ENCODE measurements at regions not wholly inside any gene's neighbourhood (a gene's known extent, or its start where the extent isn't known, plus 50 kb on each side); places are given as distances from the start of the nearest gene placed in this dataset.

- Histone ChIP-seq H3K4me3 (replicated peaks in 1 of 3; ENCODE audit: low read depth in 2 of 3, low read length in 3 of 3) (no peak overlapping the region), H4K20me1 (ENCODE audit: insufficient read depth, low read length) (no peaks in the 10 kb centered on the region), H3K4me2 (replicated peaks; ENCODE audit: extremely low read depth, low read length, poor library complexity, severe bottlenecking) (no peak overlapping the region), H3K36me3 (replicated peaks in 1 of 2; ENCODE audit: control insufficient read depth in 1 of 2, insufficient read depth in 2 of 2, low read length in 2 of 2) (no peaks in the 10 kb centered on the region), H3K27ac (ENCODE audit: low read depth in 1 of 2, low read length in 2 of 2) (no peak overlapping the region), H3K27me3 (ENCODE audit: control insufficient read depth in 2 of 2, insufficient read depth in 2 of 2, low read length in 2 of 2) (no peaks in the 10 kb centered on the region), H3K4me1 (ENCODE audit: control insufficient read depth in 1 of 2, insufficient read depth in 2 of 2, low read length in 2 of 2) (no peaks in the 10 kb centered on the region), H3K9me3 (replicated peaks in 1 of 2; ENCODE audit: control insufficient read depth in 1 of 2, insufficient read depth in 1 of 2, low read length in 2 of 2) (peaks cover 6 to 8% of the 10 kb centered on the region in 2 donors), H3K9ac (ENCODE audit: insufficient read depth, low read length, poor library complexity, severe bottlenecking) (no peak overlapping the region), H3K79me2 (ENCODE audit: insufficient read depth, low read length) (no peaks in the 10 kb centered on the region), H2AFZ (ENCODE audit: insufficient read depth, low read depth, low read length, poor library complexity, severe bottlenecking) (no peak overlapping the region)
- H3K9me3 Mint-ChIP-seq, result peaks cover 5 to 20% (median 9%) of the 10 kb centered on the region in 7 donors
- TF ChIP-seq CTCF (IDR thresholded peaks at IDR 0.05), result no peak
- intact Hi-C loops (cut with micrococcal nuclease), result no loop called here
- 83% methylated on average over 1 of the region's 4 CpGs for WGBS (ENCODE audit: insufficient coverage)
- no peaks in the 10 kb centered on the region for H3K4me1 Mint-ChIP-seq
- DNase-seq, result no peak
- H3K27me3 Mint-ChIP-seq (ENCODE audit: low read depth in 3 of 3), result peaks cover 0 to 2% (median 1%) of the 10 kb centered on the region in 3 donors
- H3K4me3 Mint-ChIP-seq, result no peak overlapping the region
- H3K36me3 Mint-ChIP-seq, result no peaks in the 10 kb centered on the region
- H3K27ac Mint-ChIP-seq, result no peak overlapping the region
These were observed 132.5 kb upstream of the PTER start for GRCh38 chr10:16304311-16304710.

DNA sequence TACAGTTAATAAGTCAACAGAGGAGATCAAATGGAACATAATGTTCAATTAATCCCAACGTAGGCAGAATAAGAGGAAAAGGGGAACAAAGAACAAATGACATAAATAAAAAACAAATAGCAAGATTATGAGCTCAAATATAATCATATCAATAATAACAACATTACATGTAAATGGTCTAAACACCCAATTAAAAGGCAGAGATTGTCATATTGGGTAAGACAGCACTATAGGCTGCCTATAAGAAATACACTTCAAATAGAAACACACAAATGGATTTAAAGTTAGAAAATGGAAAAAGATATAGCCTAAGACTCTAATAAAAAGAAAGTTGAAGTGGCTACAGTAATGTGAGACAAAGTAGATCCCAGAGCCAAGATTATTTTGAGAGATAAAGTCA is 126.4 kb upstream of the PTER start:
- Mint-ChIP-seq H3K9me3 (peaks cover 7 to 15% (median 13%) of the 10 kb centered on the region in 7 donors), H3K36me3 (no peaks in the 10 kb centered on the region)
- no CpG with 5 or more reads among the region's 1 CpG for WGBS (ENCODE audit: insufficient coverage)

More for the DNA sequence above, 126.4 kb upstream of the PTER start:
- Histone ChIP-seq H3K36me3 (replicated peaks in 1 of 2; ENCODE audit: control insufficient read depth in 1 of 2, insufficient read depth in 2 of 2, low read length in 2 of 2) (no peaks in the 10 kb centered on the region), H3K79me2 (ENCODE audit: insufficient read depth, low read length) (no peaks in the 10 kb centered on the region), H3K9me3 (replicated peaks in 1 of 2; ENCODE audit: control insufficient read depth in 1 of 2, insufficient read depth in 1 of 2, low read length in 2 of 2) (peaks cover 7 to 13% of the 10 kb centered on the region in 2 donors), H3K4me1 (ENCODE audit: control insufficient read depth in 1 of 2, insufficient read depth in 2 of 2, low read length in 2 of 2) (no peaks in the 10 kb centered on the region), H3K27me3 (ENCODE audit: control insufficient read depth in 2 of 2, insufficient read depth in 2 of 2, low read length in 2 of 2) (no peaks in the 10 kb centered on the region), H3K27ac (ENCODE audit: low read depth in 1 of 2, low read length in 2 of 2) (no peak overlapping the region), H3K9ac (ENCODE audit: insufficient read depth, low read length, poor library complexity, severe bottlenecking) (no peak overlapping the region), H3K4me3 (replicated peaks in 1 of 3; ENCODE audit: low read depth in 2 of 3, low read length in 3 of 3) (no peak overlapping the region), H3K4me2 (replicated peaks; ENCODE audit: extremely low read depth, low read length, poor library complexity, severe bottlenecking) (no peak overlapping the region), H2AFZ (ENCODE audit: insufficient read depth, low read depth, low read length, poor library complexity, severe bottlenecking) (no peak overlapping the region), H4K20me1 (ENCODE audit: insufficient read depth, low read length) (no peaks in the 10 kb centered on the region)
- Mint-ChIP-seq H3K4me1 (no peaks in the 10 kb centered on the region), H3K4me3 (no peak overlapping the region), H3K27ac (no peak overlapping the region), H3K27me3 (ENCODE audit: low read depth in 3 of 3) (peaks cover 0 to 2% (median 1%) of the 10 kb centered on the region in 3 donors)
- no peak for DNase-seq
- no peak for TF ChIP-seq CTCF (IDR thresholded peaks at IDR 0.05)
- intact Hi-C loops (cut with micrococcal nuclease), result no loop called here

Measured in CD14-positive monocyte (primary cell).